Adrenal gland (tissue), 5 donors: ENCODE measurements at regions not wholly inside any gene's neighbourhood (a gene's known extent, or its start where the extent isn't known, plus 50 kb on each side); places are given as distances from the start of the nearest gene placed in this dataset.
"Not testable (repeated sequence)": the region's sequence is repeated elsewhere in the genome, so short reads cannot be mapped to it uniquely, and the experiment has no call there.

Source experiments
- CTCF ChIP-seq, 6 experiments: fragments of 450-650 bp in 4 of 6; fragments of 200-600 bp in 2 of 6; sonication (generic) in 1 of 6; IDR thresholded peaks; 1 replicate in 5 of 6; 2 replicates in 1 of 6; pipeline versions ENCODE4 v1.5.1 to v1.8.0; 2016 to 2021; ENCODE audit warnings: antibody characterized with exemption in 6 of 6, mild to moderate bottlenecking in 2 of 6, moderate library complexity in 1 of 6
- POLR2A ChIP-seq, 2 donors: fragments of 450-650 bp; IDR thresholded peaks; one replicate each; pipeline ENCODE4 v1.6.1; 2017; ENCODE audit warnings: antibody characterized with exemption in 2 of 2, mild to moderate bottlenecking in 2 of 2, moderate library complexity in 1 of 2
- donor health status: DM: no; HTN: no; CAD: no.

DNA sequence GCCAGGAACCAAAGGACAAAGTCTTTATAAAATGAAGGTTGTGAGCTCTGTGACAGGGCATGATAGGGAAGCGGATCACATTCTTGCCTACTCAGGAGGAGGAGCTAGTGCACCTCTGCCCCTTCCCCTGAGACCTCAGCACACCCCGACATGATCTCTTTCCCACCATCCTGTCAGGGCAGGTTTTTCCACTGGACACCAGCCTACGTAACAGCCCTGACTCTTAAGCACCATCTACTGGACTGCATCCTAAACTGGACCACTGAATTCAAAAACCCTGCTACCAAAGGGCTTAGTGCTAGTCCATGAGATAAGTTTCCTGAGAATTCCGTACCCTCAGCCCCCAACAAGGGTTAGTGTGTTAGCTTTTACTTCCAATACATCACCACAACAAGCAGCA, 166.4 kb downstream of the FAM72C start:
- not testable (repeated sequence) for TF ChIP-seq CTCF, POLR2A (IDR thresholded peaks at IDR 0.05)
